ENCODE measurements at regions not wholly inside any gene's neighbourhood (a gene's known extent, or its start where the extent isn't known, plus 50 kb on each side); places are given as distances from the start of the nearest gene placed in this dataset.

- ChIA-PET CTCF (interaction anchor here (1.6 kb wide), 1 partner anchor 9 kb away, joined by 3 read pairs; no protein-coding TSS in a partner anchor), POLR2A (no interaction called here)
- DNase-seq (ENCODE audit: extremely low spot score), result no peak
- TF ChIP-seq, protein P1, sequence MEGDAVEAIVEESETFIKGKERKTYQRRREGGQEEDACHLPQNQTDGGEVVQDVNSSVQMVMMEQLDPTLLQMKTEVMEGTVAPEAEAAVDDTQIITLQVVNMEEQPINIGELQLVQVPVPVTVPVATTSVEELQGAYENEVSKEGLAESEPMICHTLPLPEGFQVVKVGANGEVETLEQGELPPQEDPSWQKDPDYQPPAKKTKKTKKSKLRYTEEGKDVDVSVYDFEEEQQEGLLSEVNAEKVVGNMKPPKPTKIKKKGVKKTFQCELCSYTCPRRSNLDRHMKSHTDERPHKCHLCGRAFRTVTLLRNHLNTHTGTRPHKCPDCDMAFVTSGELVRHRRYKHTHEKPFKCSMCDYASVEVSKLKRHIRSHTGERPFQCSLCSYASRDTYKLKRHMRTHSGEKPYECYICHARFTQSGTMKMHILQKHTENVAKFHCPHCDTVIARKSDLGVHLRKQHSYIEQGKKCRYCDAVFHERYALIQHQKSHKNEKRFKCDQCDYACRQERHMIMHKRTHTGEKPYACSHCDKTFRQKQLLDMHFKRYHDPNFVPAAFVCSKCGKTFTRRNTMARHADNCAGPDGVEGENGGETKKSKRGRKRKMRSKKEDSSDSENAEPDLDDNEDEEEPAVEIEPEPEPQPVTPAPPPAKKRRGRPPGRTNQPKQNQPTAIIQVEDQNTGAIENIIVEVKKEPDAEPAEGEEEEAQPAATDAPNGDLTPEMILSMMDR (IDR thresholded peaks at IDR 0.05; ENCODE audit: control extremely low read depth, extremely low read depth, low read depth, missing control alignments), result no peak
Observed at GRCh38 chr6:163902993-163903392, 488.5 kb downstream of the QKI start.

DNA sequence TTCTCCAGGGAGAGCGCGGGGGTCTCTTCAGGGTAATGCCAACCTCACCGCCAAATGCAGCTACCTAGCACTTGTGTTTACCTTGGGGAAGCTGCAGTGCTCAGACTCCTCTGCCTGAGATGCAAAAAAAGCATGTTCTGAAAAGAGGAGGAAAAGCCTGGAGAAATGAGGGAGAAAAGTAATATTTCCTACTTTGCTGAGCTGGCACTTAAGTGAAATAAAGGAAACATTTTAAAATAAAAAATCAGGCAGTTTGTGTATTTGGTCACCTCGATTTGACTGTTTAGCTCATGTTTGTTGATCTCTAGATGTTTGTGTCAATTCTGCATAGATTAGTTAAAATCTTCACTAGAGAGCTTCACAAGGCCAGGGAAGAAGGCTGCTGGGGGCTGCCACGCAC lies 487.2 kb downstream of the QKI start:
- DNase-seq (ENCODE audit: extremely low spot score), result no peak
- TF ChIP-seq, protein P1 (IDR thresholded peaks at IDR 0.05; ENCODE audit: control extremely low read depth, extremely low read depth, low read depth, missing control alignments), result no peak
- ChIA-PET POLR2A (no interaction called here), CTCF (no interaction called here)

- TF ChIP-seq, protein P1 (IDR thresholded peaks at IDR 0.05; ENCODE audit: control extremely low read depth, extremely low read depth, low read depth, missing control alignments), result no peak
- DNase-seq (ENCODE audit: extremely low spot score), result no peak
- POLR2A ChIA-PET, result no interaction called here
Observed at GRCh38 chr6:163900570-163900969, 486.1 kb downstream of the QKI start.

DNA sequence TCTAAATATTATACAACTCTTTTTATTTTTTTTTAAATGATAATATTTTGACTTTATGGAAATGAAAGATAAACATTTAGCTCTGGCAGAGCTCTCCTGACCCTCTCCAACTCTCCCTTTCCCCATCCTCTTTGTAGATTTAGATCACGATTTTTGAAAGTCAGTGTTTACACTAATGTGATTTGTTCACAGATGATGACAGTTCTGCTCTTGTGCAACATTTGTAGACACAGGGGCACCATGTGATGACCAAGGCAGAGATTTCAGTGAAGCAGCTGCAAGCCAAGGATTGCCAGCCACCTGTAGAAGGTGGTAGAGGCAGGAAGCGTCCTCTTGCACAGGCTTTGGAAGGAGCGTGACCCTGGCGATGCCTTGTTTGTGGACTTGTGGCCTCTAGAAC lies 483.2 kb downstream of the QKI start:
- CTCF ChIA-PET, result no interaction called here
- POLR2A ChIA-PET, result no interaction called here
- no peak for DNase-seq (ENCODE audit: extremely low spot score)
- TF ChIP-seq, protein P1 (IDR thresholded peaks at IDR 0.05; ENCODE audit: control extremely low read depth, extremely low read depth, low read depth, missing control alignments), result no peak

More at GRCh38 chr6:163900570-163900969, 486.1 kb downstream of the QKI start:
- CTCF ChIA-PET, result no interaction called here

GRCh38 chr6:163897030-163897429 lies 482.5 kb downstream of the QKI start:
- ChIA-PET CTCF (no interaction called here), POLR2A (no interaction called here)

DNA sequence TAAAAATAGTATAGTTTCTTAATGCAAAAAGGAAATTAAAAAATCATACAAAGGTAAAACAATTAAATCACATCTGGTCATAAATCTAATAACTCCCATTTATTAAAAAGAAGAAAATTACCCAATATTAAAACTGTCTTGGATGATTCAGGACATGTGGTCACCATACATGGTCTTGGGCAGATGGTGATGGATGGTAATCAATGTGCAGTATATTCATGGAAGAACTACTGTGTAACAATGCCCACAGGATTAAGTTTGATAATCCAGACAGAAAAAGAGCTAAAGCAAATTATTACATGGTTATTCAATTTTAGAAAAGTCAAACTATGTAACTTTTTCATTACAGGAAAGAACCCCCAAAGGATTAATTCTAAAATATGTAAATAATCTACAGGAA lies 480.6 kb downstream of the QKI start:
- POLR2A ChIA-PET, result no interaction called here

More at GRCh38 chr6:163897030-163897429, 482.5 kb downstream of the QKI start:
- TF ChIP-seq, protein P1 (IDR thresholded peaks at IDR 0.05; ENCODE audit: control extremely low read depth, extremely low read depth, low read depth, missing control alignments), result no peak
- DNase-seq (ENCODE audit: extremely low spot score), result no peak

More for the DNA sequence above, 480.6 kb downstream of the QKI start:
- no peak for DNase-seq (ENCODE audit: extremely low spot score)
- TF ChIP-seq, protein P1 (IDR thresholded peaks at IDR 0.05; ENCODE audit: control extremely low read depth, extremely low read depth, low read depth, missing control alignments), result no peak
- CTCF ChIA-PET, result no interaction called here

Measured in GM10248 (cell line).